ENCODE measurements at regions not wholly inside any gene's neighbourhood (a gene's known extent, or its start where the extent isn't known, plus 50 kb on each side); places are given as distances from the start of the nearest gene placed in this dataset.

- TF ChIP-seq TAF1 (IDR thresholded peaks at IDR 0.05; ENCODE audit: borderline replicate concordance, insufficient read depth, low read length) (no peak), POLR2AphosphoS5 (IDR thresholded peaks at IDR 0.05; ENCODE audit: low read depth, low read length) (no peak), FOXP2 (optimal IDR thresholded peaks at IDR 0.05; ENCODE audit: borderline replicate concordance, extremely low read depth, extremely low read length, insufficient read depth) (no peak), SIN3A (IDR thresholded peaks at IDR 0.05; ENCODE audit: borderline replicate concordance, insufficient read depth, low read length) (no peak)
- TF ChIP-seq, protein P1, sequence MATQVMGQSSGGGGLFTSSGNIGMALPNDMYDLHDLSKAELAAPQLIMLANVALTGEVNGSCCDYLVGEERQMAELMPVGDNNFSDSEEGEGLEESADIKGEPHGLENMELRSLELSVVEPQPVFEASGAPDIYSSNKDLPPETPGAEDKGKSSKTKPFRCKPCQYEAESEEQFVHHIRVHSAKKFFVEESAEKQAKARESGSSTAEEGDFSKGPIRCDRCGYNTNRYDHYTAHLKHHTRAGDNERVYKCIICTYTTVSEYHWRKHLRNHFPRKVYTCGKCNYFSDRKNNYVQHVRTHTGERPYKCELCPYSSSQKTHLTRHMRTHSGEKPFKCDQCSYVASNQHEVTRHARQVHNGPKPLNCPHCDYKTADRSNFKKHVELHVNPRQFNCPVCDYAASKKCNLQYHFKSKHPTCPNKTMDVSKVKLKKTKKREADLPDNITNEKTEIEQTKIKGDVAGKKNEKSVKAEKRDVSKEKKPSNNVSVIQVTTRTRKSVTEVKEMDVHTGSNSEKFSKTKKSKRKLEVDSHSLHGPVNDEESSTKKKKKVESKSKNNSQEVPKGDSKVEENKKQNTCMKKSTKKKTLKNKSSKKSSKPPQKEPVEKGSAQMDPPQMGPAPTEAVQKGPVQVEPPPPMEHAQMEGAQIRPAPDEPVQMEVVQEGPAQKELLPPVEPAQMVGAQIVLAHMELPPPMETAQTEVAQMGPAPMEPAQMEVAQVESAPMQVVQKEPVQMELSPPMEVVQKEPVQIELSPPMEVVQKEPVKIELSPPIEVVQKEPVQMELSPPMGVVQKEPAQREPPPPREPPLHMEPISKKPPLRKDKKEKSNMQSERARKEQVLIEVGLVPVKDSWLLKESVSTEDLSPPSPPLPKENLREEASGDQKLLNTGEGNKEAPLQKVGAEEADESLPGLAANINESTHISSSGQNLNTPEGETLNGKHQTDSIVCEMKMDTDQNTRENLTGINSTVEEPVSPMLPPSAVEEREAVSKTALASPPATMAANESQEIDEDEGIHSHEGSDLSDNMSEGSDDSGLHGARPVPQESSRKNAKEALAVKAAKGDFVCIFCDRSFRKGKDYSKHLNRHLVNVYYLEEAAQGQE (IDR thresholded peaks at IDR 0.05; ENCODE audit: insufficient read depth in 1 of 2, low read depth in 2 of 2, low read length in 2 of 2) = no peak
These were observed 341.6 kb upstream of the PIK3R1 start for GRCh38 chr5:67873935-67874334.

DNA sequence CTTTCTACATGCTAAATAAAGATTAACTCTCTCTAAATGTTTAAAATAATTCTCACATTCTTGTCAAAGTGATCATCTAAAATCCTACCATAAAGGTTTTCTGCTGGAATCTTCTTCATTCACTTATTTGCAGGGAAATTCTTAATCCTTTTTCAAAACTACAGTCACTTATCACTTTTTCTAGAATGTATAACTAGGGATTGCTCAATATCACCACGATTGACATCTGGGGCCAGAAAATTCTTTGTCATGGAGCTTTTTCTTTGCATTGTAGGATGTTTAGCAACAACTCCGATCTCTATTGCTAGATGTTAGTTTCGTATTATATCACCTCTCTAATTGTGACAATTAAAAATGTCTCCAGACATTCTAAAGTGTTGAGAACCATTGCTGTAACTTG lies 344.9 kb upstream of the PIK3R1 start:
- TF ChIP-seq, protein P1 (IDR thresholded peaks at IDR 0.05; ENCODE audit: insufficient read depth in 1 of 2, low read depth in 2 of 2, low read length in 2 of 2) = no peak
- TF ChIP-seq TAF1 (IDR thresholded peaks at IDR 0.05; ENCODE audit: borderline replicate concordance, insufficient read depth, low read length) = no peak
- TF ChIP-seq FOXP2 (optimal IDR thresholded peaks at IDR 0.05; ENCODE audit: borderline replicate concordance, extremely low read depth, extremely low read length, insufficient read depth) = no peak
- no peak for TF ChIP-seq SIN3A (IDR thresholded peaks at IDR 0.05; ENCODE audit: borderline replicate concordance, insufficient read depth, low read length)
- TF ChIP-seq POLR2AphosphoS5 (IDR thresholded peaks at IDR 0.05; ENCODE audit: low read depth, low read length) = no peak

- TF ChIP-seq FOXP2 (optimal IDR thresholded peaks at IDR 0.05; ENCODE audit: borderline replicate concordance, extremely low read depth, extremely low read length, insufficient read depth) = no peak
- TF ChIP-seq POLR2AphosphoS5 (IDR thresholded peaks at IDR 0.05; ENCODE audit: low read depth, low read length) = no peak
- TF ChIP-seq, protein P1 (IDR thresholded peaks at IDR 0.05; ENCODE audit: insufficient read depth in 1 of 2, low read depth in 2 of 2, low read length in 2 of 2) = no peak
- no peak for TF ChIP-seq TAF1 (IDR thresholded peaks at IDR 0.05; ENCODE audit: borderline replicate concordance, insufficient read depth, low read length)
These were observed 357.0 kb upstream of the PIK3R1 start for GRCh38 chr5:67858471-67859031.

DNA sequence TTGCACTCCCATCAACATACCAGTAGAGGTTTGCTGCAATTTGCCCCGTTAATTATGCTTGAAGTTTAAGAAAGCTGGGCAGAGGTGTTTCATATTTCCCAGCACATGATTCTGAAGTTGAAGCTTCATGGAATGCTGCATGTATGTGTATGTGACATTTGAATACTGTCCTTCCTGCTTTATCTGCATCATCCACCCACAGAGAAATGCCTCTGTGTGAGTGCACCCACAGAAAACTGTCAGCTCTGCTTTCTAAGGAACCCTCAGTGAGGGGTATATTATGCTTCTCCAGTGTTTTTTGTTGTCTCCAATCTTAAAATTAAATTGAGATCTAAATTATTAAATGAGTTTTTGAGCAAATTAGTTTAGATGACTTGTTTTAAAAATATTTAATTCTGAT lies 358.1 kb upstream of the PIK3R1 start:
- TF ChIP-seq TAF1 (IDR thresholded peaks at IDR 0.05; ENCODE audit: borderline replicate concordance, insufficient read depth, low read length) (no peak), SIN3A (IDR thresholded peaks at IDR 0.05; ENCODE audit: borderline replicate concordance, insufficient read depth, low read length) (no peak), FOXP2 (optimal IDR thresholded peaks at IDR 0.05; ENCODE audit: borderline replicate concordance, extremely low read depth, extremely low read length, insufficient read depth) (no peak), POLR2AphosphoS5 (IDR thresholded peaks at IDR 0.05; ENCODE audit: low read depth, low read length) (no peak)
- TF ChIP-seq, protein P1 (IDR thresholded peaks at IDR 0.05; ENCODE audit: insufficient read depth in 1 of 2, low read depth in 2 of 2, low read length in 2 of 2) = no peak

DNA sequence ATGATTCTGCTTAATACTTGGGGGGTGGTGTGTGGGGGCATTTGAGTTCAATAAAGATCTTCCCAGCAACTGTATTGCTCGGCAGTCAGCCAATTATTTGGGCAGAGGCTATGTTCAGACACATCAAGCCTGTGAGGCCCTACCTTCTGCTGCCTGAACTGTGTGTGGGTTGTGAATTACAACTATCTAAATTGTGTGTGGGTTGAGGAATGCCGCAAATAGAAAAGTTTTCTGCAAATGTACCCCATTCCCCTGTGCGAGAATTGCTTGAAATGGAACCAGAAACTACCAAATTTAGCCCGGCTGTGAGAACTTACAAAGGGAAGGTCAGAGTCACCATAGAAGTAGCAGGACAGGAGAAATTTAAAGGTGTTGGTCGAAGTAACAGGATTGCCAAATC lies 360.0 kb upstream of the PIK3R1 start:
- TF ChIP-seq, protein P1 (IDR thresholded peaks at IDR 0.05; ENCODE audit: insufficient read depth in 1 of 2, low read depth in 2 of 2, low read length in 2 of 2) = no peak
- TF ChIP-seq TAF1 (IDR thresholded peaks at IDR 0.05; ENCODE audit: borderline replicate concordance, insufficient read depth, low read length) (no peak), POLR2AphosphoS5 (IDR thresholded peaks at IDR 0.05; ENCODE audit: low read depth, low read length) (no peak), SIN3A (IDR thresholded peaks at IDR 0.05; ENCODE audit: borderline replicate concordance, insufficient read depth, low read length) (no peak), FOXP2 (optimal IDR thresholded peaks at IDR 0.05; ENCODE audit: borderline replicate concordance, extremely low read depth, extremely low read length, insufficient read depth) (no peak)

Measured in PFSK-1 (cell line).